Retinal pigment epithelial cell (primary cell): ENCODE measurements at regions not wholly inside any gene's neighbourhood (a gene's known extent, or its start where the extent isn't known, plus 50 kb on each side); places are given as distances from the start of the nearest gene placed in this dataset.

Experiments used
- DNase-seq: peaks from one replicate; pipeline ENCODE4 v3.0.0-alpha.2; 2010; ENCODE audit warnings: low read depth
- H3K4me3 ChIP-seq: 2 replicates; pipeline ENCODE4 v1.5.1; 2011; ENCODE audit warnings: mild to moderate bottlenecking, low read length, control low read depth, moderate library complexity
- TF ChIP-seq, protein P1 (sequence below): conservative IDR thresholded peaks from 2 replicates; pipeline ENCODE4 v1.5.1; 2011; ENCODE audit warnings: low read depth, low read length, control low read depth, inconsistent platforms

DNA sequence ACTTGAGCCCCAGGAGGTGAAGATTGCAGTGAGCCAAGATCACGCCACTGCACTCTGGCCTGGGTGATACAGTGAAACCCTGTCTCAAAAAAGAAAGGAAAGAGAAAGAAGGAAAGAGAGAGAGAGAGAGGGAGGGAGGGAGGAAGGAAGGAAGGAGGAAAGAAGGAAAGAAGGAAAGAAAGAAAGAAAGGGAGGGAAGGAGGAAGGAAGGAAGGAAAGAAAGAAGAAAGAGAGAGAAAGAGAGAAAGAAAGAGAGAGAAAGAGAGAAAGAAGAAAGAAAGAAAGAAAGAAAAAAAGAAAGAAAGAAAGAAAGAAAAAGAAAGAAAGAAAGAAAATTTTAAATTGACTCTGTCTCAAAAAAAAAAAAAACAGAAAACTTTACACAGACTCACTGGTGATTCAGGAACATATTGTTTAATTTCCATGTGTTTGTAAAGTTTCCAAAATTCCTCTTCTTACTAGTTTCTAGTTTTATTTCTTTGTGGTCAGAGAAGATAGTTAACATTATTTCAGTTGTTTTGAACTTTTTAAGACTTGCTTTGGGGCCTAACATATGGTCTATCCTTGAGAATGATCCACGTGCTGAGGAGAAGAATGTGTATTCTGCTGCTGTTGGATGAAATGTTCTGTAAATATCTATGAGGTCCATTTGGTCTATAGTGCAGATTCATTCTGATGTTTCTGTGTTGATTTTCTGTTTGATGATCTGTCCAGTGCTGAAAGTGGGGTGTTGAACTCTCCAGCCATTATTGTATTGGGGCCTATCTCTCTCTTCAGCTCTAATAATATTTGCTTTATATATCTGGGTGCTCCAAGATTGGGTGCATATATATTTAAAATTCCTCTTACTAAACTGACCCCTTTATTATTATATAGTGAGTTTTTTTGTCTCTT, 204.4 kb upstream of the SERP2 start:
- DNase-seq = no peak
- TF ChIP-seq, protein P1, sequence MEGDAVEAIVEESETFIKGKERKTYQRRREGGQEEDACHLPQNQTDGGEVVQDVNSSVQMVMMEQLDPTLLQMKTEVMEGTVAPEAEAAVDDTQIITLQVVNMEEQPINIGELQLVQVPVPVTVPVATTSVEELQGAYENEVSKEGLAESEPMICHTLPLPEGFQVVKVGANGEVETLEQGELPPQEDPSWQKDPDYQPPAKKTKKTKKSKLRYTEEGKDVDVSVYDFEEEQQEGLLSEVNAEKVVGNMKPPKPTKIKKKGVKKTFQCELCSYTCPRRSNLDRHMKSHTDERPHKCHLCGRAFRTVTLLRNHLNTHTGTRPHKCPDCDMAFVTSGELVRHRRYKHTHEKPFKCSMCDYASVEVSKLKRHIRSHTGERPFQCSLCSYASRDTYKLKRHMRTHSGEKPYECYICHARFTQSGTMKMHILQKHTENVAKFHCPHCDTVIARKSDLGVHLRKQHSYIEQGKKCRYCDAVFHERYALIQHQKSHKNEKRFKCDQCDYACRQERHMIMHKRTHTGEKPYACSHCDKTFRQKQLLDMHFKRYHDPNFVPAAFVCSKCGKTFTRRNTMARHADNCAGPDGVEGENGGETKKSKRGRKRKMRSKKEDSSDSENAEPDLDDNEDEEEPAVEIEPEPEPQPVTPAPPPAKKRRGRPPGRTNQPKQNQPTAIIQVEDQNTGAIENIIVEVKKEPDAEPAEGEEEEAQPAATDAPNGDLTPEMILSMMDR = no peak
- no peak overlapping the region for H3K4me3 ChIP-seq

DNA sequence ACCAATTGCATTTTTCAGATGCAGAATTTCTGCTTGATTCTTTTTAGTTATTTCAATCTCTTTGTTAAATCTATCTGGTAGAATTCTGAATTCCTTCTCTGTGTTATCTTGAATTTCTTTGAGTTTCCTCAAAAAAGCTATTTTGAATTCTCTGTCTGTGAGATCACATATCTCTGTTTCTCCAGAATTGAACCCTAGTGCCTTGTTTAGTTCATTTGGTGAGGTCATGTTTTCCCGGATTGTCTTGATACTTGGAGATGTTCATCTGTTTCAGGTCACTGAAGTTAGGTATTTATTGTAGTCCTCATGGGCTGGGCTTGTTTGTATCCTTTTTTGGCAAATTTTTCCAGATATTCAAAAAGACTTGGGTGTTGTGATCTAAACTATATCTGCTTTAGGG, 202.9 kb upstream of the SERP2 start:
- no peak for DNase-seq
- TF ChIP-seq, protein P1 = no peak
- no peak overlapping the region for H3K4me3 ChIP-seq

DNA sequence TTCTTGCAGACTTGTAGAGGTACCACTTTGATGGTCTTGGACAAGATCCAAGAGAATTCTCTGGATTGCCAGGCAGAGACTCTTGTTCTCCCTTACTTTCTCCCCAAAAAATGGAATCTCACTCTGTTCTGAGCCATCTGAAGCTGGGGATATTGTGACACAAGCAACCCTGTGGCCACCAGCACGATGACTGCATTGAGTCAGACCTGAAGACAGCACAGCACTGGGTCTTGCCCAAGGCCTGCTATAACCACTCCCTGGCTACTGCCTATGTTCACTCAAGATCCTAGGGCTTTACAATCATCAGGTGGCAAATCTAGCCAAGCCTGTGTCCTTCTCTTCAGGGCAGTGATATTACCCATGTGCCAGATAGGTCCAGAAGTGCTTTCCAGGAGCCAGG, 202.5 kb upstream of the SERP2 start:
- DNase-seq = no peak
- no peak overlapping the region for H3K4me3 ChIP-seq
- TF ChIP-seq, protein P1 = no peak

DNA sequence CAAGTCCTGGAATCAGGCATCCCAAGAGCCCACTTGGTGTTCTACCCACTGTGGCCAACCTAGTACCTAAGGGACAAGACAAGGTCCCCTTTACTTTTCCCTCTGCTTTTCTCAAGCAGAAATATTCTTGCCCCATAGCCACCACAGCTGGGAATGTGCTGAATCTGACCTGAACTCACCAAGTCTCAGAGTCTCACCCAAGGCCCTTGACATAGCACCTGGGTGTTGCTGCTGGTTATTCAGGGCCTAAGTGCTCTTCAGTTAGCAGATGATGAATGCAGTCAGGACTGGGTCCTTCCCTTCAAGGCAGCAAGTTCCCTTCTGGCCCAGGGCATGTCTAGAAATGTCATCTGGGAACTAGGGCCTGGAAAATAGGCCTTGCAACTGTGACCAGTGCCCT, 201.8 kb upstream of the SERP2 start:
- DNase-seq = no peak
- no peak overlapping the region for H3K4me3 ChIP-seq
- TF ChIP-seq, protein P1 = no peak

DNA sequence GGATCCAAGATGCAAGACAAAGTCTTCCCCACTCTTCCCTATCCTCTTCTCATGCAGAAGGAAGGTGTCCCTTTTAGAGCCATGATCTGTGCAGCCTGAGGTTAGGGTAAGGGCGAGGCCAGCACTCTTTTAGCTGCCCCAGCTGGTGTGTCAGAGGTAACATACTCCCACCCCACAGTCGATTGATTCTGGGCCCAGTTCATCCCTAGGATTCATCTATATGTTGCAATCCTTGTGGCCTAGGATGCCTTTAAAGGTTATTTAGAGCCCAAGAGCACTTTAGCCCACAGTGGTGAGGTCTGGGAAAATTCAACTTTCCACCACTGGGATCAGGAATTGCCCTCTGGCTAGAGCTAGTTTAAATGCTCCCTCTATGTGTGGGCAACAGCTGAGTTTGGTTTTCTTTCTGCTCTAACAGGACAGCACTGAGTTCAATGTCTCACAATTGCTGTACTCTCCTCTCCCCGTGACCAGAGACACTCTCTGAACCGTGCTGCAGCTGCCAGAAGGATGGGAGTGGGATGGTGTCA, 201.3 kb upstream of the SERP2 start:
- H3K4me3 ChIP-seq = no peak overlapping the region
- DNase-seq = no peak
- TF ChIP-seq, protein P1 = no peak

DNA sequence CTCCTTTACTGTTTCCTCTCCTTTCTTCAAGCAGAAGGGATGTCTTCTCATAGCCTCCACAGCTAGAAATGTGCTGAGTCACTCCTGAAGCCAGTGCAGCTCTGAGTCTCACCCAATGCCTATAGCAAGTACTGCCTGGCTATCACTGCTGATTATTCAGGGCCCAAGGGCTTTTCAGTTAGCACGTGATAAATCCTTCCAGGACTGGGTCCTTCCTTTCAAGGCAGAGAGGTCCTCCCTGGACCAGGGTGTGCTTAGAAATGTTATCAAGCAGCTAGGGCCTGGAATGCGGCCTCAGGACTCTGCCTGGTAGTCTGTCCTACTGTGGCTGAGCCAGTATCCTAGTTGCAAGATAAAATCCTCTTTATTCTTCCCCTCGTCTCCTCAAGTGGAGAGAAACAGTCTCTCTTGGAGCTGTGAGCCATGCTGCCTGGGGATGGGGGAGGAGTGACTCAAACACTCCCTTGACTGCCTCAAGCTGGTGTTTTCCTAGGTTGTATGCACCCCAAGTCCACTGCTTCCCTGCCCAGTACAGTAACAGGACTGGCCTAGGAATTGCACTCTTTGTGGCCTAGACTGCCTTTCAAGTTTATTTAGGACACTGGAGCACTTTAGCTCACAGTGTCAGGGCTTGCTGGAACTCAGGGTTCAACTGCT, 198.7 kb upstream of the SERP2 start:
- TF ChIP-seq, protein P1 = no peak
- no peak overlapping the region for H3K4me3 ChIP-seq
- no peak for DNase-seq
